Stimulated activated CD4-positive, alpha-beta T cell treated with anti-CD3 and anti-CD28 coated beads, Interleukin-2, amount 100 ng/mL, for 24 hours (primary cell): ENCODE measurements at regions not wholly inside any gene's neighbourhood (a gene's known extent, or its start where the extent isn't known, plus 50 kb on each side); places are given as distances from the start of the nearest gene placed in this dataset.

Experiments
- DNase-seq, 2 donors: peaks; one replicate each; pipeline ENCODE4 v3.0.0-alpha.2; 2020

- no peak for DNase-seq
Measured at GRCh38 chr13:72208112-72208645, 341.2 kb upstream of the DACH1 start.

- DNase-seq: no peak
Measured at GRCh38 chr13:72205773-72206172, 338.8 kb upstream of the DACH1 start.

GRCh38 chr13:72204291-72204690, 337.3 kb upstream of the DACH1 start:
- DNase-seq: no peak

GRCh38 chr13:72201726-72202125, 334.7 kb upstream of the DACH1 start:
- no peak for DNase-seq

- no peak for DNase-seq
Measured at GRCh38 chr13:72199640-72200039, 332.6 kb upstream of the DACH1 start.

- no peak for DNase-seq
Measured at GRCh38 chr13:72198967-72199560, 332.1 kb upstream of the DACH1 start.

GRCh38 chr13:72198042-72198441, 331.0 kb upstream of the DACH1 start:
- no peak for DNase-seq

- no peak for DNase-seq
Measured at GRCh38 chr13:72195044-72195704, 328.2 kb upstream of the DACH1 start.

GRCh38 chr13:72194523-72194922, 327.5 kb upstream of the DACH1 start:
- DNase-seq: no peak

GRCh38 chr13:72186730-72187422, 319.9 kb upstream of the DACH1 start:
- DNase-seq: no peak

GRCh38 chr13:72185776-72186175, 318.8 kb upstream of the DACH1 start:
- no peak for DNase-seq

GRCh38 chr13:72181661-72182060, 314.7 kb upstream of the DACH1 start:
- DNase-seq: no peak

GRCh38 chr13:72180253-72180952, 313.4 kb upstream of the DACH1 start:
- no peak for DNase-seq

GRCh38 chr13:72174549-72174948, 307.5 kb upstream of the DACH1 start:
- DNase-seq: no peak

- DNase-seq: no peak
Measured at GRCh38 chr13:72170571-72170970, 303.6 kb upstream of the DACH1 start.

- no peak for DNase-seq
Measured at GRCh38 chr13:72168126-72168855, 301.3 kb upstream of the DACH1 start.

GRCh38 chr13:72166102-72166650, 299.2 kb upstream of the DACH1 start:
- no peak for DNase-seq

GRCh38 chr13:72165276-72165675, 298.3 kb upstream of the DACH1 start:
- no peak for DNase-seq

GRCh38 chr13:72164811-72165210, 297.8 kb upstream of the DACH1 start:
- no peak for DNase-seq

GRCh38 chr13:72163678-72164077, 296.7 kb upstream of the DACH1 start:
- DNase-seq: no peak

GRCh38 chr13:72160977-72161376, 294.0 kb upstream of the DACH1 start:
- no peak for DNase-seq

- no peak for DNase-seq
Measured at GRCh38 chr13:72156760-72157159, 289.8 kb upstream of the DACH1 start.
